ENCODE measurements at regions not wholly inside any gene's neighbourhood (a gene's known extent, or its start where the extent isn't known, plus 50 kb on each side); places are given as distances from the start of the nearest gene placed in this dataset.
A peak's percentile ranks its signal among the peaks of the same experiment; 100 is the strongest.

DNA sequence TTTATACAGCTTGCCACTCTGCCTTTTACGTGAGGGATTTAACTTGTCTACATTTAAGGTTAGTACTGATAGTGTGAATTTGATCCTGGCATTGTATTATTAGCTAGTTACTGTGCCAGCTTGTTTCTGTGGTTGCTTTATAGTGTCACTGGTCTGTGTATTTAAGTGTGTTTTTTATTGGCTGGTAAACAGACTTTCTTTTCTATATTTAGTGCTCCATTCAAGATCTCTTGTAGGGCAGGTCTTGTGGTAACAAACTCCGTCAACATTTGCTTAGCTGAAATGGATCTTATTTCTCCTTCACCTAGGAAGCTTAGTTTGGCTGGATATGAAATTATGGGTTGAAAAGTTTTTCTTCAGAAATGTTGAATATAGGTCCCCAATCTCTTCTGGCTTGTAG lies 1971.0 kb upstream of the LRRTM1 start:
- Histone ChIP-seq H3K27ac (ENCODE audit: low read length) (no peak overlapping the region), H3K4me1 (ENCODE audit: insufficient read depth, low read length) (no peaks in the 10 kb centered on the region), H3K36me3 (ENCODE audit: low read depth, low read length) (no peaks in the 10 kb centered on the region), H3F3A (ENCODE audit: low read length, unreplicated experiment) (no peaks in the 10 kb centered on the region), H3K27me3 (ENCODE audit: low read length) (no peaks in the 10 kb centered on the region), H3K79me2 (ENCODE audit: low read length) (no peaks in the 10 kb centered on the region), H3K9me3 (ENCODE audit: low read length) (no peaks in the 10 kb centered on the region), H3K9ac (ENCODE audit: low read length) (no peak overlapping the region), H3K4me3 (ENCODE audit: low read length) (no peak overlapping the region), H3K9me2 (replicated peaks; ENCODE audit: low read length) (no peaks in the 10 kb centered on the region), H3K4me2 (ENCODE audit: low read length) (no peak overlapping the region), H4K20me1 (ENCODE audit: low read length) (no peaks in the 10 kb centered on the region), H2AFZ (ENCODE audit: low read length) (no peak overlapping the region)
- intact Hi-C loops (cut with micrococcal nuclease), result no loop called here
- BruUV-seq (replicated peaks), result no TSS peak
- CTCF ChIA-PET, result no interaction called here
- POLR2A ChIA-PET (ENCODE audit: unreplicated experiment), result no interaction called here
- peak; percentile 34 for DNase-seq
- TF ChIP-seq EZH2 (IDR thresholded peaks at IDR 0.05; ENCODE audit: low read length, unreplicated experiment) (no peak), EZH2phosphoT487 (IDR thresholded peaks at IDR 0.05; ENCODE audit: borderline replicate concordance, low read length) (no peak)
- TF ChIP-seq, protein P1, sequence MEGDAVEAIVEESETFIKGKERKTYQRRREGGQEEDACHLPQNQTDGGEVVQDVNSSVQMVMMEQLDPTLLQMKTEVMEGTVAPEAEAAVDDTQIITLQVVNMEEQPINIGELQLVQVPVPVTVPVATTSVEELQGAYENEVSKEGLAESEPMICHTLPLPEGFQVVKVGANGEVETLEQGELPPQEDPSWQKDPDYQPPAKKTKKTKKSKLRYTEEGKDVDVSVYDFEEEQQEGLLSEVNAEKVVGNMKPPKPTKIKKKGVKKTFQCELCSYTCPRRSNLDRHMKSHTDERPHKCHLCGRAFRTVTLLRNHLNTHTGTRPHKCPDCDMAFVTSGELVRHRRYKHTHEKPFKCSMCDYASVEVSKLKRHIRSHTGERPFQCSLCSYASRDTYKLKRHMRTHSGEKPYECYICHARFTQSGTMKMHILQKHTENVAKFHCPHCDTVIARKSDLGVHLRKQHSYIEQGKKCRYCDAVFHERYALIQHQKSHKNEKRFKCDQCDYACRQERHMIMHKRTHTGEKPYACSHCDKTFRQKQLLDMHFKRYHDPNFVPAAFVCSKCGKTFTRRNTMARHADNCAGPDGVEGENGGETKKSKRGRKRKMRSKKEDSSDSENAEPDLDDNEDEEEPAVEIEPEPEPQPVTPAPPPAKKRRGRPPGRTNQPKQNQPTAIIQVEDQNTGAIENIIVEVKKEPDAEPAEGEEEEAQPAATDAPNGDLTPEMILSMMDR (conservative IDR thresholded peaks at IDR 0.05; ENCODE audit: low read depth, low read length), result no peak
- peak; percentile 65 for ATAC-seq

DNA sequence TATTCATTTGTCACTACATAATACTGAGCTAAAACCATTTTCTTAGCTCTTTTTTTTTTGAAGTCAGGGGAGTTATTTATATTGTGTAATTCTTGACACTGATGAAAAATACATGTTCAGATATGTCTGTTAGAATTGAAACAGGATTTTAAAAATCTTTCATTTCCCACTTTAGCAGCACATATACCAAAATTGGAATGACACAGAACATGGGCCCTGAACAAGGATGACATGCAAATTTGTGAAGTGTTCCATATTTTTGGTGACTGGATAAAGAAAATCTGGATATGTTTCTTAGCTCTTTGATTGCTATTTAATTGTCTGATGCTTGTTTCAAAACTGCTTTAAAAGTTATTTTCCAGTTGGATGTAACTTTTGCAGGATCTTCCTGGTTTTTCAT lies 1963.9 kb upstream of the LRRTM1 start:
- no peak for ATAC-seq
- DNase-seq, result no peak
- H2AFZ ChIP-seq (ENCODE audit: low read length), result no peak overlapping the region
- H4K20me1 ChIP-seq (ENCODE audit: low read length), result no peaks in the 10 kb centered on the region
- CTCF ChIA-PET, result no interaction called here
- intact Hi-C loops (cut with micrococcal nuclease), result no loop called here
- H3K9ac ChIP-seq (ENCODE audit: low read length), result no peak overlapping the region
- TF ChIP-seq EZH2 (IDR thresholded peaks at IDR 0.05; ENCODE audit: low read length, unreplicated experiment), result no peak
- TF ChIP-seq, protein P1 (conservative IDR thresholded peaks at IDR 0.05; ENCODE audit: low read depth, low read length), result no peak
- no peak for TF ChIP-seq EZH2phosphoT487 (IDR thresholded peaks at IDR 0.05; ENCODE audit: borderline replicate concordance, low read length)
- POLR2A ChIA-PET (ENCODE audit: unreplicated experiment), result no interaction called here
- H3K4me1 ChIP-seq (ENCODE audit: insufficient read depth, low read length), result no peaks in the 10 kb centered on the region
- H3F3A ChIP-seq (ENCODE audit: low read length, unreplicated experiment), result no peaks in the 10 kb centered on the region
- H3K36me3 ChIP-seq (ENCODE audit: low read depth, low read length), result no peaks in the 10 kb centered on the region
- no peak overlapping the region for H3K4me3 ChIP-seq (ENCODE audit: low read length)
- no peaks in the 10 kb centered on the region for H3K9me2 ChIP-seq (replicated peaks; ENCODE audit: low read length)
- no peaks in the 10 kb centered on the region for H3K27me3 ChIP-seq (ENCODE audit: low read length)
- H3K4me2 ChIP-seq (ENCODE audit: low read length), result no peak overlapping the region
- no peak overlapping the region for H3K27ac ChIP-seq (ENCODE audit: low read length)
- BruUV-seq (replicated peaks), result no TSS peak
- H3K79me2 ChIP-seq (ENCODE audit: low read length), result no peaks in the 10 kb centered on the region
- H3K9me3 ChIP-seq (ENCODE audit: low read length), result no peaks in the 10 kb centered on the region

DNA sequence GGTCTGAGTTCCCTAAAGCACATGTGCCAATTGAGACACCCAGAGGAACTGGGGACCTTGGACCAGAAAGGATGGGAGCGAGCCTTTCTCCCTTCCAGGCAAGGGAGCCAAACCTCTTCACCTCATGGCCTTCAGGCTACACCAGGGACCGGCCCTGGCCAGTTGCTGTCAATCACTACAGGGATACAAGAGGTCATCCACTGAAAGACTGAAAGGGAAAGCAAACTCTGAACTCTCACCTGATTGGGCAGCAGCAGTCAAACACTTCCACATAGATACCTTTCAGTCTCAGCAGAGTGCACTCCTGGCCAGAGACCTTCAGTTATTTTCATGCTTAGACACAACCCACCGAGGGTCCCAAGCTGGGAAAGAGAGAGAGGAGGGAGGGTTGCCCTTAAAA lies 1956.0 kb upstream of the LRRTM1 start:
- POLR2A ChIA-PET (ENCODE audit: unreplicated experiment), result no interaction called here
- H3K27me3 ChIP-seq (ENCODE audit: low read length), result no peaks in the 10 kb centered on the region
- intact Hi-C loops (cut with micrococcal nuclease), result no loop called here
- no peaks in the 10 kb centered on the region for H3K36me3 ChIP-seq (ENCODE audit: low read depth, low read length)
- DNase-seq (no peak), ATAC-seq (no peak)
- H3K4me2 ChIP-seq (ENCODE audit: low read length), result no peak overlapping the region
- H3K27ac ChIP-seq (ENCODE audit: low read length), result no peak overlapping the region
- no peaks in the 10 kb centered on the region for H3K4me1 ChIP-seq (ENCODE audit: insufficient read depth, low read length)
- CTCF ChIA-PET, result no interaction called here
- no peak overlapping the region for H3K4me3 ChIP-seq (ENCODE audit: low read length)
- H3K9me3 ChIP-seq (ENCODE audit: low read length), result no peaks in the 10 kb centered on the region
- no peak for TF ChIP-seq EZH2phosphoT487 (IDR thresholded peaks at IDR 0.05; ENCODE audit: borderline replicate concordance, low read length)
- H3K79me2 ChIP-seq (ENCODE audit: low read length), result no peaks in the 10 kb centered on the region
- H4K20me1 ChIP-seq (ENCODE audit: low read length), result no peaks in the 10 kb centered on the region
- H3K9me2 ChIP-seq (replicated peaks; ENCODE audit: low read length), result no peaks in the 10 kb centered on the region
- BruUV-seq (replicated peaks), result no TSS peak
- no peaks in the 10 kb centered on the region for H3F3A ChIP-seq (ENCODE audit: low read length, unreplicated experiment)
- H3K9ac ChIP-seq (ENCODE audit: low read length), result no peak overlapping the region
- no peak overlapping the region for H2AFZ ChIP-seq (ENCODE audit: low read length)
